Liver (tissue), 3 donors: ENCODE measurements at regions not wholly inside any gene's neighbourhood (a gene's known extent, or its start where the extent isn't known, plus 50 kb on each side); places are given as distances from the start of the nearest gene placed in this dataset.

Experiments
- FOXA1 ChIP-seq: IDR thresholded peaks from 2 replicates; pipeline ENCODE4 v1.6.1; 2016; ENCODE audit warnings: antibody characterized with exemption
- GABPA ChIP-seq, 2 donors: IDR thresholded peaks in 1 of 2; conservative IDR thresholded peaks in 1 of 2; 2 replicates each; pipeline ENCODE4 v1.6.1; 2016; ENCODE audit warnings: antibody characterized with exemption in 2 of 2, mild to moderate bottlenecking in 1 of 2, moderate library complexity in 1 of 2
- HNF4G ChIP-seq: IDR thresholded peaks from 2 replicates; pipeline ENCODE4 v1.6.1; 2016; ENCODE audit warnings: antibody characterized with exemption
- JUND ChIP-seq, 2 donors: IDR thresholded peaks; 2 replicates each; pipeline ENCODE4 v1.6.1; 2016; ENCODE audit warnings: antibody characterized with exemption in 2 of 2
- NR2F2 ChIP-seq: IDR thresholded peaks from 2 replicates; pipeline ENCODE4 v1.6.1; 2016; ENCODE audit warnings: antibody characterized with exemption
- RAD21 ChIP-seq, 2 donors: IDR thresholded peaks; 2 replicates each; pipeline ENCODE4 v1.6.1; 2016; ENCODE audit warnings: antibody characterized with exemption in 2 of 2, mild to moderate bottlenecking in 2 of 2
- REST ChIP-seq: IDR thresholded peaks from 2 replicates; pipeline ENCODE4 v1.6.1; 2016; ENCODE audit warnings: antibody characterized with exemption, mild to moderate bottlenecking
- RXRA ChIP-seq, 2 donors: IDR thresholded peaks; 2 replicates each; pipeline ENCODE4 v1.6.1; 2017 to 2018; ENCODE audit warnings: antibody characterized with exemption in 2 of 2, mild to moderate bottlenecking in 1 of 2
- SP1 ChIP-seq: IDR thresholded peaks from 2 replicates; pipeline ENCODE4 v1.6.1; 2018; ENCODE audit warnings: antibody characterized with exemption, mild to moderate bottlenecking
- TAF1 ChIP-seq: conservative IDR thresholded peaks from 2 replicates; pipeline ENCODE4 v1.6.1; 2016; ENCODE audit warnings: antibody characterized with exemption, mild to moderate bottlenecking
- YY1 ChIP-seq: IDR thresholded peaks from 2 replicates; pipeline ENCODE4 v1.6.1; 2016; ENCODE audit warnings: antibody characterized with exemption, mild to moderate bottlenecking
- ZBTB33 ChIP-seq: IDR thresholded peaks from 2 replicates; pipeline ENCODE4 v1.6.1; 2016; ENCODE audit warnings: antibody characterized with exemption
- TF ChIP-seq, protein P1 (sequence below): fragments of 150-350 bp; IDR thresholded peaks from 2 replicates; pipeline ENCODE4 v1.5.1; 2017; ENCODE audit warnings: improper control_type of control experiment, low read depth, low read length; ENCODE audit not compliant: missing input control
- TF ChIP-seq, protein P2 (sequence below): IDR thresholded peaks from 2 replicates; pipeline ENCODE4 v1.6.1; 2016; ENCODE audit warnings: antibody characterized with exemption
- donor health status: healthy.
- donor health status: healthy.

- TF ChIP-seq REST (no peak), FOXA1 (no peak), YY1 (no peak), RAD21 (IDR thresholded peaks at IDR 0.05) (no peak), JUND (IDR thresholded peaks at IDR 0.05) (no peak), GABPA (IDR thresholded peaks at IDR 0.05 in 1 of 2, conservative IDR thresholded peaks at IDR 0.05 in 1 of 2) (no peak), ZBTB33 (no peak), RXRA (IDR thresholded peaks at IDR 0.05) (no peak), HNF4G (no peak), NR2F2 (no peak), TAF1 (no peak), SP1 (no peak)
- TF ChIP-seq, protein P1, sequence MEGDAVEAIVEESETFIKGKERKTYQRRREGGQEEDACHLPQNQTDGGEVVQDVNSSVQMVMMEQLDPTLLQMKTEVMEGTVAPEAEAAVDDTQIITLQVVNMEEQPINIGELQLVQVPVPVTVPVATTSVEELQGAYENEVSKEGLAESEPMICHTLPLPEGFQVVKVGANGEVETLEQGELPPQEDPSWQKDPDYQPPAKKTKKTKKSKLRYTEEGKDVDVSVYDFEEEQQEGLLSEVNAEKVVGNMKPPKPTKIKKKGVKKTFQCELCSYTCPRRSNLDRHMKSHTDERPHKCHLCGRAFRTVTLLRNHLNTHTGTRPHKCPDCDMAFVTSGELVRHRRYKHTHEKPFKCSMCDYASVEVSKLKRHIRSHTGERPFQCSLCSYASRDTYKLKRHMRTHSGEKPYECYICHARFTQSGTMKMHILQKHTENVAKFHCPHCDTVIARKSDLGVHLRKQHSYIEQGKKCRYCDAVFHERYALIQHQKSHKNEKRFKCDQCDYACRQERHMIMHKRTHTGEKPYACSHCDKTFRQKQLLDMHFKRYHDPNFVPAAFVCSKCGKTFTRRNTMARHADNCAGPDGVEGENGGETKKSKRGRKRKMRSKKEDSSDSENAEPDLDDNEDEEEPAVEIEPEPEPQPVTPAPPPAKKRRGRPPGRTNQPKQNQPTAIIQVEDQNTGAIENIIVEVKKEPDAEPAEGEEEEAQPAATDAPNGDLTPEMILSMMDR, result no peak
- TF ChIP-seq, protein P2, sequence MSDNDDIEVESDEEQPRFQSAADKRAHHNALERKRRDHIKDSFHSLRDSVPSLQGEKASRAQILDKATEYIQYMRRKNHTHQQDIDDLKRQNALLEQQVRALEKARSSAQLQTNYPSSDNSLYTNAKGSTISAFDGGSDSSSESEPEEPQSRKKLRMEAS, result no peak
These were observed 166.8 kb downstream of the RMST start for GRCh38 chr12:97629382-97629781.
